ENCODE measurements at regions not wholly inside any gene's neighbourhood (a gene's known extent, or its start where the extent isn't known, plus 50 kb on each side); places are given as distances from the start of the nearest gene placed in this dataset.
A peak's percentile ranks its signal among the peaks of the same experiment; 100 is the strongest.

DNA sequence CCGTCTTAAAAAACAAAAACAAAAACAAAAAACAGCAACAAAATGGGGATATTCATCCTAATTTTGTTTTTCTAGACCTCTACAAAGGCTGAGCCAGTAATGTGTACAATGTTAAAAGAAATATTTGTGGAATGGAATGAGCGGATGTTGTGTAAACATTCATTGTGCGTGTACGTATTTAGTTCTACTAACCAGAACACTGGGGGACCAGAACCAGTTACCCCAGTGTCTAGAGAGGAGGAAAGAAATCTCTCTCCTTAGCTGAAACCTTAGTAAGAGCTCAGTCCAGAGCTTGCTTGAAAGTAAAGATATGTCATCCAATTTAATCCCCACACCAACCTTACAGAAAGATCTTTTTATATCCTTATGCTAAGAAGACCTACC is 106.7 kb upstream of the CPEB4 start:
- H3K36me3 ChIP-seq (ENCODE audit: control insufficient read depth in 2 of 2, insufficient read depth in 1 of 2, low read length in 2 of 2): no peaks in the 10 kb centered on the region
- ChIA-PET CTCF (interaction anchor here (1.0 kb wide), 1 partner anchor 193 kb away, joined by 3 read pairs; no protein-coding TSS in a partner anchor), POLR2A (no interaction called here)
- TF ChIP-seq, protein P1, sequence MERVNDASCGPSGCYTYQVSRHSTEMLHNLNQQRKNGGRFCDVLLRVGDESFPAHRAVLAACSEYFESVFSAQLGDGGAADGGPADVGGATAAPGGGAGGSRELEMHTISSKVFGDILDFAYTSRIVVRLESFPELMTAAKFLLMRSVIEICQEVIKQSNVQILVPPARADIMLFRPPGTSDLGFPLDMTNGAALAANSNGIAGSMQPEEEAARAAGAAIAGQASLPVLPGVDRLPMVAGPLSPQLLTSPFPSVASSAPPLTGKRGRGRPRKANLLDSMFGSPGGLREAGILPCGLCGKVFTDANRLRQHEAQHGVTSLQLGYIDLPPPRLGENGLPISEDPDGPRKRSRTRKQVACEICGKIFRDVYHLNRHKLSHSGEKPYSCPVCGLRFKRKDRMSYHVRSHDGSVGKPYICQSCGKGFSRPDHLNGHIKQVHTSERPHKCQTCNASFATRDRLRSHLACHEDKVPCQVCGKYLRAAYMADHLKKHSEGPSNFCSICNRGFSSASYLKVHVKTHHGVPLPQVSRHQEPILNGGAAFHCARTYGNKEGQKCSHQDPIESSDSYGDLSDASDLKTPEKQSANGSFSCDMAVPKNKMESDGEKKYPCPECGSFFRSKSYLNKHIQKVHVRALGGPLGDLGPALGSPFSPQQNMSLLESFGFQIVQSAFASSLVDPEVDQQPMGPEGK (tag by site-specific recombination; IDR thresholded peaks at IDR 0.05): no peak
- TF ChIP-seq, protein P2, sequence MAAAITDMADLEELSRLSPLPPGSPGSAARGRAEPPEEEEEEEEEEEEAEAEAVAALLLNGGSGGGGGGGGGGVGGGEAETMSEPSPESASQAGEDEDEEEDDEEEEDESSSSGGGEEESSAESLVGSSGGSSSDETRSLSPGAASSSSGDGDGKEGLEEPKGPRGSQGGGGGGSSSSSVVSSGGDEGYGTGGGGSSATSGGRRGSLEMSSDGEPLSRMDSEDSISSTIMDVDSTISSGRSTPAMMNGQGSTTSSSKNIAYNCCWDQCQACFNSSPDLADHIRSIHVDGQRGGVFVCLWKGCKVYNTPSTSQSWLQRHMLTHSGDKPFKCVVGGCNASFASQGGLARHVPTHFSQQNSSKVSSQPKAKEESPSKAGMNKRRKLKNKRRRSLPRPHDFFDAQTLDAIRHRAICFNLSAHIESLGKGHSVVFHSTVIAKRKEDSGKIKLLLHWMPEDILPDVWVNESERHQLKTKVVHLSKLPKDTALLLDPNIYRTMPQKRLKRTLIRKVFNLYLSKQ (tag by site-specific recombination; IDR thresholded peaks at IDR 0.05; ENCODE audit: borderline replicate concordance): no peak
- no peaks in the 10 kb centered on the region for H3K9me3 ChIP-seq (ENCODE audit: control insufficient read depth, insufficient read depth, low read depth, low read length)
- no peak overlapping the region for H3K4me3 ChIP-seq (ENCODE audit: low read depth, low read length)
- H3K4me1 ChIP-seq (ENCODE audit: control insufficient read depth, insufficient read depth, low read length): no peaks in the 10 kb centered on the region
- H3K27ac ChIP-seq (ENCODE audit: extremely low read depth, low read depth, low read length): no peak overlapping the region

DNA sequence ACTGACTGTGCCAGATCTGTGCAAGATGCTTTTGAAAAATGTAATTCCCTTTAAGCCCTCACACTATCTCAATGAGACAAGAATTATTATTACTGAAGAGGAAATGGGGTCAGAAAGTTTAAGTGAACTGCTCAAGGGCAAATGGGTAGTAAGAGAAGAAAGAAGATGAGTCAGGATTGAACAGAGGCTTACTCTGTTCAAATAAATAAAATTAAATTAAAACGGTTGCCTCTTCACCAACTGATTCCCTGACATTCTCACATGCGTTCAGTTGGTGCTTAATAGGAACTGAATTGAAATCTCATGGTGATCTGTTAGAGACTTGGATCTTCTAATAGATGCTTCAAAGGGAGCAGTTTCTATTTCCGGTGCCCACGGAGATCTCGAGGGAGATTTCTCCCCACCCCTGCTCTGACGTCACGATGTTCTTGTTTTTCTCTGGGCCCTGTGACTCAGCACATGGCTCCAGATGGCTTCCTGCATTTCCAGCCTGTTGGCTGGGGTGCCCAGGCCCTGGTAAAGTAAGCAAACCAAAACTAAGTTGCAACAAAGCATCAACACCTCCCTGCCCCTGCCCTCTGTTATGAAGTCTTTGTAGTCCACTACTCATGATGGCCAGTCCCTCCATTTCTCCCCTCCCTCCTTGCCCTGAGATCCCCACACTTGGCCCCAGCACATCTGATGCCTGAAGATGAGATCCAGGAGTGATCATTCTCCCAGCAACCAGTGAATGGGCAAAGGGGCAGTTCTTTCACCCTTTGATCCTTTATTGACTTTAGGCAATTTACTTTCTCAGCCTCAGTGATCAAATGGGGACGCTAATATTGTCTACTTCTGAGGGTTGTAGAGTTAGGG is 106.1 kb upstream of the CPEB4 start:
- no peaks in the 10 kb centered on the region for H3K36me3 ChIP-seq (ENCODE audit: control insufficient read depth in 2 of 2, insufficient read depth in 1 of 2, low read length in 2 of 2)
- H3K4me3 ChIP-seq (ENCODE audit: low read depth, low read length): no peak overlapping the region
- no peaks in the 10 kb centered on the region for H3K4me1 ChIP-seq (ENCODE audit: control insufficient read depth, insufficient read depth, low read length)
- no peaks in the 10 kb centered on the region for H3K9me3 ChIP-seq (ENCODE audit: control insufficient read depth, insufficient read depth, low read depth, low read length)
- no peak overlapping the region for H3K27ac ChIP-seq (ENCODE audit: extremely low read depth, low read depth, low read length)
- ChIA-PET CTCF (interaction anchor here (0.6 kb wide), 1 partner anchor 152 kb away, joined by 3 read pairs; no protein-coding TSS in a partner anchor), POLR2A (no interaction called here)
- TF ChIP-seq ZNF701 (tag by site-specific recombination; IDR thresholded peaks at IDR 0.05): no peak
- TF ChIP-seq ZBTB17 (tag by site-specific recombination; IDR thresholded peaks at IDR 0.05): peak; percentile 40; the same call in 1 of the 2 replicates
- no peak for TF ChIP-seq ZNF112 (tag by site-specific recombination; IDR thresholded peaks at IDR 0.05)
- TF ChIP-seq, protein P3, sequence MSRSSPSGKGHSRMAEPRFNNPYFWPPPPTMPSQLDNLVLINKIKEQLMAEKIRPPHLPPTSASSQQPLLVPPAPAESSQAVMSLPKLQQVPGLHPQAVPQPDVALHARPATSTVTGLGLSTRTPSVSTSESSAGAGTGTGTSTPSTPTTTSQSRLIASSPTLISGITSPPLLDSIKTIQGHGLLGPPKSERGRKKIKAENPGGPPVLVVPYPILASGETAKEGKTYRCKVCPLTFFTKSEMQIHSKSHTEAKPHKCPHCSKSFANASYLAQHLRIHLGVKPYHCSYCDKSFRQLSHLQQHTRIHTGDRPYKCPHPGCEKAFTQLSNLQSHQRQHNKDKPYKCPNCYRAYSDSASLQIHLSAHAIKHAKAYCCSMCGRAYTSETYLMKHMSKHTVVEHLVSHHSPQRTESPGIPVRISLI (tag by site-specific recombination; IDR thresholded peaks at IDR 0.05): 0 out of 2 replicates have a peak, but pooled peaks have one; percentile 46
- TF ChIP-seq REPIN1 (tag by site-specific recombination; IDR thresholded peaks at IDR 0.05; ENCODE audit: low read depth): no peak
- TF ChIP-seq GLI2 (tag by site-specific recombination; IDR thresholded peaks at IDR 0.05; ENCODE audit: borderline replicate concordance, low read depth): no peak
- no peak for TF ChIP-seq ZNF350 (tag by site-specific recombination; IDR thresholded peaks at IDR 0.05)
- TF ChIP-seq, protein P4, sequence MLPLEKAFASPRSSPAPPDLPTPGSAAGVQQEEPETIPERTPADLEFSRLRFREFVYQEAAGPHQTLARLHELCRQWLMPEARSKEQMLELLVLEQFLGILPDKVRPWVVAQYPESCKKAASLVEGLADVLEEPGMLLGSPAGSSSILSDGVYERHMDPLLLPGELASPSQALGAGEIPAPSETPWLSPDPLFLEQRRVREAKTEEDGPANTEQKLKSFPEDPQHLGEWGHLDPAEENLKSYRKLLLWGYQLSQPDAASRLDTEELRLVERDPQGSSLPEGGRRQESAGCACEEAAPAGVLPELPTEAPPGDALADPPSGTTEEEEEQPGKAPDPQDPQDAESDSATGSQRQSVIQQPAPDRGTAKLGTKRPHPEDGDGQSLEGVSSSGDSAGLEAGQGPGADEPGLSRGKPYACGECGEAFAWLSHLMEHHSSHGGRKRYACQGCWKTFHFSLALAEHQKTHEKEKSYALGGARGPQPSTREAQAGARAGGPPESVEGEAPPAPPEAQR (tag by site-specific recombination; IDR thresholded peaks at IDR 0.05): no peak
- TF ChIP-seq ZNF335 (tag by site-specific recombination; conservative IDR thresholded peaks at IDR 0.05): peak; percentile 18; the same call in 1 of the 2 replicates
- TF ChIP-seq ZNF292 (tag by site-specific recombination; IDR thresholded peaks at IDR 0.05; ENCODE audit: borderline replicate concordance, low read depth): no peak
- no peak for TF ChIP-seq ZNF2 (tag by site-specific recombination; IDR thresholded peaks at IDR 0.05)
- 0 out of 2 replicates have a peak, but pooled peaks have one; percentile 35 for TF ChIP-seq ZFP69B (tag by site-specific recombination; IDR thresholded peaks at IDR 0.05)
- TF ChIP-seq, protein P5, sequence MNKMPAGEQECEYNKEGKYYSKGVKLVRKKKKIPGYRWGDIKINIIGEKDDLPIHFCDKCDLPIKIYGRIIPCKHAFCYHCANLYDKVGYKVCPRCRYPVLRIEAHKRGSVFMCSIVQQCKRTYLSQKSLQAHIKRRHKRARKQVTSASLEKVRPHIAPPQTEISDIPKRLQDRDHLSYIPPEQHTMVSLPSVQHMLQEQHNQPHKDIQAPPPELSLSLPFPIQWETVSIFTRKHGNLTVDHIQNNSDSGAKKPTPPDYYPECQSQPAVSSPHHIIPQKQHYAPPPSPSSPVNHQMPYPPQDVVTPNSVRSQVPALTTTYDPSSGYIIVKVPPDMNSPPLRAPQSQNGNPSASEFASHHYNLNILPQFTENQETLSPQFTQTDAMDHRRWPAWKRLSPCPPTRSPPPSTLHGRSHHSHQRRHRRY (tag by site-specific recombination; IDR thresholded peaks at IDR 0.05): no peak
- TF ChIP-seq ZNF202 (tag by site-specific recombination; IDR thresholded peaks at IDR 0.05; ENCODE audit: borderline replicate concordance): no peak
- TF ChIP-seq, protein P6, sequence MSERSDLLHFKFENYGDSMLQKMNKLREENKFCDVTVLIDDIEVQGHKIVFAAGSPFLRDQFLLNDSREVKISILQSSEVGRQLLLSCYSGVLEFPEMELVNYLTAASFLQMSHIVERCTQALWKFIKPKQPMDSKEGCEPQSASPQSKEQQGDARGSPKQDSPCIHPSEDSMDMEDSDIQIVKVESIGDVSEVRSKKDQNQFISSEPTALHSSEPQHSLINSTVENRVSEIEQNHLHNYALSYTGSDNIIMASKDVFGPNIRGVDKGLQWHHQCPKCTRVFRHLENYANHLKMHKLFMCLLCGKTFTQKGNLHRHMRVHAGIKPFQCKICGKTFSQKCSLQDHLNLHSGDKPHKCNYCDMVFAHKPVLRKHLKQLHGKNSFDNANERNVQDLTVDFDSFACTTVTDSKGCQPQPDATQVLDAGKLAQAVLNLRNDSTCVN (tag by site-specific recombination; optimal IDR thresholded peaks at IDR 0.05): no peak
- no peak for TF ChIP-seq ZNF157 (tag by site-specific recombination; IDR thresholded peaks at IDR 0.05)
- TF ChIP-seq ZBTB21 (tag by site-specific recombination; IDR thresholded peaks at IDR 0.05): peak; percentile 78
- peak; percentile 74 for TF ChIP-seq ZNF629 (tag by site-specific recombination; IDR thresholded peaks at IDR 0.05)

Measured in HEK293 (cell line).